ENCODE measurements at regions not wholly inside any gene's neighbourhood (a gene's known extent, or its start where the extent isn't known, plus 50 kb on each side); places are given as distances from the start of the nearest gene placed in this dataset.
A peak's percentile ranks its signal among the peaks of the same experiment; 100 is the strongest.

- no peaks in the 10 kb centered on the region for H3K36me3 ChIP-seq
- DNase-seq (no peak), FAIRE-seq (no peak), ATAC-seq (no peak)
- no peaks in the 10 kb centered on the region for H3K9me3 ChIP-seq
- TF ChIP-seq CTCF (IDR thresholded peaks at IDR 0.05): no peak
- intact Hi-C loops (cut with DNase I): no loop called here
- no peaks in the 10 kb centered on the region for H3K27me3 ChIP-seq
- WGBS, 2 donors: 51 to 77% methylated on average over 2 of the region's 2 CpGs
- no peak overlapping the region for H3K4me3 ChIP-seq
- peaks cover 4 to 5% (median 5%) of the 10 kb centered on the region in 3 donors for H3K4me1 ChIP-seq
- no peak overlapping the region for H3K27ac ChIP-seq
Measured at GRCh38 chr11:127678631-127679030, 678.1 kb upstream of the KIRREL3 start.

GRCh38 chr11:127677660-127678425 lies 677.3 kb upstream of the KIRREL3 start:
- no peak for DNase-seq
- no peaks in the 10 kb centered on the region for H3K27me3 ChIP-seq
- WGBS, 2 donors: 88 to 95% methylated on average over 4 of the region's 4 CpGs
- H3K9me3 ChIP-seq: no peaks in the 10 kb centered on the region
- ATAC-seq: no peak
- no peak for TF ChIP-seq CTCF (IDR thresholded peaks at IDR 0.05)
- no peaks in the 10 kb centered on the region for H3K36me3 ChIP-seq
- H3K27ac ChIP-seq: no peak overlapping the region
- no peak for FAIRE-seq
- H3K4me3 ChIP-seq: no peak overlapping the region
- peaks cover 4 to 5% (median 5%) of the 10 kb centered on the region in 3 donors for H3K4me1 ChIP-seq
- intact Hi-C loops (cut with DNase I): no loop called here

GRCh38 chr11:127675581-127675980 lies 675.0 kb upstream of the KIRREL3 start:
- intact Hi-C loops (cut with DNase I): no loop called here
- Histone ChIP-seq H3K27me3 (no peaks in the 10 kb centered on the region), H3K4me3 (no peak overlapping the region), H3K36me3 (no peaks in the 10 kb centered on the region), H3K4me1 (peaks cover 4 to 5% (median 5%) of the 10 kb centered on the region in 3 donors), H3K27ac (no peak overlapping the region), H3K9me3 (no peaks in the 10 kb centered on the region)
- DNase-seq (peak in 2 of 6 donors; percentile 13 to 27), ATAC-seq (peak; percentile 37 to 66 (median 58)), FAIRE-seq (no peak)
- 42 to 47% methylated on average over 2 of the region's 2 CpGs for WGBS, 2 donors
- TF ChIP-seq CTCF (IDR thresholded peaks at IDR 0.05): no peak

GRCh38 chr11:127674754-127675153 lies 674.2 kb upstream of the KIRREL3 start:
- intact Hi-C loops (cut with DNase I): no loop called here
- Histone ChIP-seq H3K27ac (no peak overlapping the region), H3K4me3 (no peak overlapping the region), H3K27me3 (no peaks in the 10 kb centered on the region), H3K36me3 (no peaks in the 10 kb centered on the region), H3K4me1 (peaks cover 4 to 5% (median 5%) of the 10 kb centered on the region in 3 donors), H3K9me3 (no peaks in the 10 kb centered on the region)
- 89 to 90% methylated on average over 2 of the region's 2 CpGs for WGBS, 2 donors
- FAIRE-seq (no peak), ATAC-seq (no peak), DNase-seq (no peak)
- TF ChIP-seq CTCF (IDR thresholded peaks at IDR 0.05): no peak

All from pancreas (tissue), 10 donors.